DMS53 (cell line): ENCODE measurements at regions not wholly inside any gene's neighbourhood (a gene's known extent, or its start where the extent isn't known, plus 50 kb on each side); places are given as distances from the start of the nearest gene placed in this dataset.
"Not testable (repeated sequence)": the region's sequence is repeated elsewhere in the genome, so short reads cannot be mapped to it uniquely, and the experiment has no call there.

Experiments used
- DNase-seq: peaks from one replicate; lab custom pipeline; 2025; lab: John Stamatoyannopoulos, UW

GRCh38 chr21:17139696-17140095, 373.1 kb upstream of the CXADR start:
- peak; percentile 40 for DNase-seq

DNA sequence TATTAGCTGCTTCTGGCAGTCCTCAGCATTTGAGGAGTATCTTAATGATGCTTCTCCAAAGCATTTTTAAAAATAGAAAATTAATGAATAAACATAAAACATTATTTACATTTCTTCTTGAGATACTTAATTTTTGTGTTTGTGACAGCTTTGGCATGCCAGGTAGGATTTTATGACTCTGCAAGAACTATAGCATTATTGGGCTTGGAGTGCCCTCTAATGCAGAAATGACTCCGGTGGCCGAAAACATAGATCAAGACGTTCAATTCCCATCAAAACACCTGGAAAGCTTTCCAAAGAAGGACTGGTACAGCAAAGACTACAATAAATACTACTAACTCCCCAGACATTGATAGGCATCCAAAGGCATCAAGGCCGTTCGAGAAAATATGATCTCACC, 366.4 kb upstream of the CXADR start:
- DNase-seq = peak; percentile 12

- no peak for DNase-seq
Measured at GRCh38 chr21:17159697-17160096, 353.1 kb upstream of the CXADR start.

DNA sequence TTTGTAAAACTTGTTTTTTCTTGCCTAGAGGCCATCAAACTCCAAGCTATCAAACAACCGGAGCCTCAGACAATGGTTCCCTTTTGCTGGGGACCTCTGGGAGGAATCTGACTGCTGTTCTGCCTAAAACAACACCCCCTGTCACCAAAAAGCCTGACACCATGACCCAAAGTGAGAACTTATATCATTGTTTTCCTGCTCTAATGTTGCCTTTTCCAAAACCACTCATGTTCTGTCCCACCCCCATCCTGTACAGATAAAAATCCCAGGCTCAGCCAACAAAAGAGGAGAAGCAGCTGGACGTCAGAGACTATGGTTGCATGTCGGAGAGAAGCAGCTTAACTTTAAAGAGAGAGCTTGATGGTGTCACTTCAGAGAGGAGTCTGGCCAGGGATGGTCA, 327.2 kb upstream of the CXADR start:
- no peak for DNase-seq

- no peak for DNase-seq
Measured at GRCh38 chr21:17189963-17190362, 322.9 kb upstream of the CXADR start.

- peak; percentile 3 for DNase-seq
Measured at GRCh38 chr21:17191346-17191993, 321.4 kb upstream of the CXADR start.

GRCh38 chr21:17195351-17195750, 317.5 kb upstream of the CXADR start:
- DNase-seq = no peak

DNA sequence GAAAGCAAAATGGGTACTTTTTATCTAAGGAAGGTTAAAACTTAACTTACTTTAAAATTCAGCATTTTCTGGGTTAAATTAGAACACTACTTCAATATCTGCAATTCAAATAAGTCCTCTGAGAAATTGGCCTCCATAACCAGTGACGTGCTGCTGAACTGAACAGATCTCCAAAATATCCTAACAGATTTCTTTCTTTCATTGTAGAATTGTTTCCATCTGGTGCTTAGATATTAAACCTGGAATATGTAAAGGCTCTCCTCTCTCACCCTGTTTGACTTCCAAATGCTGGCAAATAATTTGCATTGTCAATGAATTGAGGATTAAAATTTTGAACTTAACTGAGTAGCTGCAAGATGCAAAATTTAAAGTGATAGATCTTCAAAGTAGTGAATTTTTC, 316.9 kb upstream of the CXADR start:
- no peak for DNase-seq

DNA sequence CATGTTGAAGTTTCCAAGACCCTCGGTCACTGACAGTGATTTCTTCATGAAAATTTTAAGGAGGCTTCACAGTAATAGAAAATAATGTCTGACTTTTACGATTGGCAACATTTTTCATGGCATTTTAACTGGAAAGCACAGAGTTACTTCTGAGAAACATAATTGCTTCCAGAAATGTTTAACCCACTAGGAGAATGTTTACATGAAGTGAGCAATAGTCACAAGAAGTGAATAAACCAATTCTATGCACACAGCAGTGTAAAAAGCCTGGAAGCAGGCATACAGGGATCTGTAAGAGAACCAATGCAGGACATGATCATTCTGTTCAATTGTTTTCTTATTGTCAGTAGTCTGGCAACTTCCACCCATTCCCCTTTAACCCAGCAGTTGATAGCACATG, 316.2 kb upstream of the CXADR start:
- no peak for DNase-seq

DNA sequence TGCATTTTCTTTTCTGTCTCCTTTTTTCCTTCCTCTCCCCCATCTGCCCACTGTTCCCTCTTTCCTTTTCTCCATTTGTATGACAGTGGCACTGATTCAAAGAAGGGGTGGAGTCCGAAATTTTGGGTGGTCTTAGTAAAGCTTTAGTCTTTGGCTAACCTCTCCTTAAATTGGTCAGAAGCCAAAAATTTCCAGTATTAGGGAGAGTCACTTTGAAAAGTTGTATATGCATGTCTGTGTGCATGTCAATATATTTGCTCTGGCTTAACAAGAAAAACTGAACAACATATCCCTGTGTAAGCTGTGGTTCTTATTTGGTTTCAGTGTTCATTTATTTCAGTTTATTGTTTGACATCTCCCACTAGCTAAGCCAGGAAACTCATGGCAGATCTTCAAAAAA, 314.8 kb upstream of the CXADR start:
- DNase-seq = no peak

GRCh38 chr21:17200250-17200649, 312.6 kb upstream of the CXADR start:
- DNase-seq = no peak

GRCh38 chr21:17201741-17202260, 311.0 kb upstream of the CXADR start:
- DNase-seq = no peak

- DNase-seq = no peak
Measured at GRCh38 chr21:17214801-17215200, 298.0 kb upstream of the CXADR start.

DNA sequence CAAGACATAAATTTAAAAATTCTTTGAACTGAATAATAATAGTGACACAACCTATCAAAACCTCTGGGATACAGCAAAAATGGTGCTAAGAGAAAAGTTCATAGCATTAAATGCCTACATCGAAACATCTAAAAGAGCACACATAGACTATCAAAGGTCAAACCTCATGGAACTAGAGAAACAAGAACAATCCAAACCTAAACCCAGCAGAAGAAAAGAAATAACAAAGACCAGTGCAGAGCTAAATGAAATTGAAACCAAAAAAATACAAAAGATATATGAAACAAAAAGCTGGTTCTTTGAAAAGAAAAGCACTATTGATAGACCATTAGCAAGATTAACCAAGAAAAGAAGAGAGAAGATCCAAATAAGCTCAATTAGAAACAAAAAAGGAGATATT, 293.8 kb upstream of the CXADR start:
- not testable (repeated sequence) for DNase-seq

GRCh38 chr21:17231124-17231523, 281.7 kb upstream of the CXADR start:
- DNase-seq = peak; percentile 25

GRCh38 chr21:17231771-17232170, 281.1 kb upstream of the CXADR start:
- DNase-seq = no peak

DNA sequence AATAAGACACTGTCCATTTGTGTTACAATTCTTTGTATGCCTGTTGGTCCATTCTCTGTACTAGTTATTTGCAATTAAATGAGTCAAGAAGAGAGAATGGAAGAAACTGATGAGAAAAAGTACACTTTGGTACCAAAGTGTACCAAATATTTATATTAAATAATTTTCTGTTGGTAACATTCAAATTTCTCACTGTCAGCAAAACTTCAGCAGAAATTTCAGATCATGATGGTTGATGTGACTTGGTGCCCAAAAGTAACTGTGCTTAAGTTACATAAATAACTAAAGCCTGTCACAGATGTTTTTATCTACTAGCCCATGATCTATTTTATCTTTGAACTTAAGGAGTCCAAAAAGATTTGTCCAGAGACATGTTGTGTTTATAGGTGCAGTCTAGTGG, 274.4 kb upstream of the CXADR start:
- DNase-seq = no peak

DNA sequence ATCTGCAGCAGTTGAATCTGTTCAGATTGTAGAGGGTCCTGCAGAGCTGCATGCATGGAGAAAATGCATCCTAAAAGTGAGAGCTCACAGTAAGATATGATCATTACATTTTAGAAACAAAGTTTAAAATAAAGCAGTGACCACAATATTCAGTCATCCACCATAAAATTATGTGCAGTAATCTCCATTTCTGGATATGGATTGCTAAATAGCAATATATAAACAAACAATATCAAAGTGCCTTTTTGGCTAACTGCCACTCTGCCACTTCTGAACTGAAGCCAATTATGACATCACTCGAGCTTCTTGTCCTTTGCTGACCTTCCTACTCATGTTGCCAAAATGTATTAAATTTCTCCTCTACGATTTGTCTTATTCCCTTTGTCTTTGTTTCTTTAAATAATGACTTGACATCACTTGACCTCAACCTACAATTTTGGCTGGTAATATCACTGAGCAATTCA, 262.0 kb upstream of the CXADR start:
- DNase-seq = peak; percentile 47

GRCh38 chr21:17257784-17258183, 255.1 kb upstream of the CXADR start:
- DNase-seq = no peak

- no peak for DNase-seq
Measured at GRCh38 chr21:17264182-17264581, 248.7 kb upstream of the CXADR start.

DNA sequence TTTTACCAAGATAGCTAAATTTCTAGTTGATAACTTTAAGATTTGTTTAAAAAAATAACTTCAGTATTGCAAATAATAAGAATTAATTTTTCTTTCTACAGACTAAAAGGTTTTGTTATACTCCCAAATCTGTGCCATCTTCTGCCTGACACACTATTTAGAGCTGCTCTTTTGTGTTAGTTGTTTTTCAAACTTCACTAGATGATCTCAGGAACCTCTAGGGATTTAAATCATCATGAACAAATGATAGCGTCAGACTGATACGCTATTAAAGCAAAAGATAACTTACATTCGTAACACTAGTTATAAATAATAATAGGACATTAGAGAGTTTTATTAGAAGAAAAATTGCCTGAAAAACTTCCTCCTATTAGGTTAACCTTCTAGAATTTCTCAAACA, 243.1 kb upstream of the CXADR start:
- no peak for DNase-seq

GRCh38 chr21:17270229-17270628, 242.6 kb upstream of the CXADR start:
- DNase-seq = peak; percentile 68

DNA sequence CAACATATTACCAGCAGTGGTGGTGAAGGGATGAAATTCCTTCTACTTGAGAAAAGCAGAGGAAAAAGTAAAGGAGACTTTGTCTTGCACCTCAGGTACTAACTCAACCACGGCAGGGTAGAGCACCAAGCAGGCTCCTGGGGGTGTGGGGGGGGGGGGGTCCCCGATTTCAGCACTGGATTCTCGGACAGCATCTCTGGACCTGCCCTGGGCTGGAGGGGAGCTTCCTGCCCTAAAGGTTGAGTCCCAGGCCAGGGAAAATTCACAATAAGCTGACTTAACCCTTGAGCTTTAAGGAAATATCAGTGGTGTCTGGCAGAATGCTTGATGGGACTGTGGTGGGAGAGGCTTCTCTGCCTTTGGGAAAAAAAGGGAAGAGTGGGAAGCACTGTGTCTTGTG, 233.2 kb upstream of the CXADR start:
- no peak for DNase-seq

DNA sequence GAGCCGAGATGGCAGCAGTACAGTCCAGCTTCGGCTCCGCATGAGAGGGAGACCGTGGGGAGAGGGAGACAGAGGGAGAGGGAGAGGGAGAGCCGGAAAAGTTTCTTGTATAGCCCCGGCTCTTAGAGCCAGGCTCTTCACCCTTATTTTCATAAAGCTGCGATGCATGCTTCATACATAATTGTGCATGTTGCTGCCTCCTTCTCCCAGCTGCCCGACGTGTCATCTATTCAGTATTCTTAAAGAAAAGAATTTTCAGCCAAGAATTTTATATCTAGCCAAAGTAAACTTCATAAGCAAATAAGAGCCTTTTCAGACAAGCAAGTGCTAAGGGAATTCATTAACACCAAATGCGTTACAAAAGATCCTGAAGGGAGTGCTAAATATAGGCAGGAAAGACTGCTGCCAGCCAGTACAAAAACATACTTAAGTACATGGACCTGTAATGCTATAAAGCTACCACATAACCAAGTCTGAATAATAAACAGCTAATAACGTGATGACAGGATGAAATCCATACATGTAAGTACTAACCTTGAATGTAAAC, 219.8 kb upstream of the CXADR start:
- DNase-seq = not testable (repeated sequence)
